GM12878 (cell line): ENCODE measurements at regions not wholly inside any gene's neighbourhood (a gene's known extent, or its start where the extent isn't known, plus 50 kb on each side); places are given as distances from the start of the nearest gene placed in this dataset.

Experiments used
- ATAC-seq: fragments of 200-7000 bp; cut with Tn5 transposase; 3 replicates; pipeline ENCODE4 v1.9.1; 2020; ENCODE audit warnings: mild to moderate bottlenecking, moderate library complexity
- BruUV-seq: library from RNA; stranded (reverse); fragments of 400-500 nt; replicated peaks from 2 replicates; lab custom pipeline; 2021; lab: Mats Ljungman, UMichigan
- CTCF ChIA-PET: fragments of 300-600 bp; sonication (Branson Sonifier 250); formaldehyde crosslinking; extraction: SDS; loops from one replicate; lab custom pipeline; 2021; ENCODE audit warnings: inconsistent platforms; lab: Yijun Ruan, JAX
- POLR2A ChIA-PET: fragments of 350-600 bp; formaldehyde crosslinking; extraction: SDS; loops from one replicate; lab custom pipeline; 2021; ENCODE audit warnings: inconsistent platforms; lab: Charles Lee
- RAD21 ChIA-PET: fragments of 300-600 bp; sonication (Branson Sonifier 250); formaldehyde crosslinking; loops from one replicate; lab custom pipeline; 2023; ENCODE audit warnings: antibody characterized with exemption; ENCODE audit not compliant: unreplicated experiment; lab: Charles Lee
- SMC1A ChIA-PET: fragments of 300-600 bp; sonication (Branson Sonifier 250); formaldehyde crosslinking; loops from one replicate; lab custom pipeline; 2023; ENCODE audit not compliant: unreplicated experiment, uncharacterized antibody; lab: Charles Lee
- DNase-seq: peaks from one replicate; pipeline ENCODE4 v3.0.0-alpha.2; 2011; ENCODE audit warnings: low read depth, low spot score
- FAIRE-seq: peaks from 3 replicates; lab custom pipeline; 2011; peaks lifted over from hg19 to GRCh38; lab: Jason Lieb, UNC
- H2AFZ ChIP-seq: 2 replicates; pipeline ENCODE4 v1.6.0; 2011; ENCODE audit warnings: low read depth, low read length, control low read depth; ENCODE audit not compliant: control insufficient read depth
- H3K27ac ChIP-seq: 2 replicates; pipeline ENCODE4 v1.5.1; 2011; ENCODE audit warnings: control low read depth; ENCODE audit not compliant: control insufficient read depth, insufficient read depth
- H3K27me3 ChIP-seq, 2 experiments: replicated peaks in 1 of 2; 2 replicates each; pipeline versions ENCODE4 v1.6.0 to v1.6.1; 2011; ENCODE audit warnings: low read length in 1 of 2; ENCODE audit not compliant: control insufficient read depth in 2 of 2, insufficient read depth in 2 of 2
- H3K36me3 ChIP-seq, 2 experiments: 2 replicates each; pipeline ENCODE4 v1.5.1; 2011; ENCODE audit warnings: low read length in 1 of 2; ENCODE audit not compliant: control insufficient read depth in 2 of 2, insufficient read depth in 2 of 2
- H3K4me1 ChIP-seq: 2 replicates; pipeline ENCODE4 v1.6.1; 2011; ENCODE audit warnings: mild to moderate bottlenecking, low read length, moderate library complexity, mixed read lengths; ENCODE audit not compliant: control insufficient read depth, insufficient read depth
- H3K4me2 ChIP-seq: 2 replicates; pipeline ENCODE4 v1.6.0; 2011; ENCODE audit warnings: control low read depth; ENCODE audit not compliant: control insufficient read depth, insufficient read depth
- H3K4me3 ChIP-seq: fragments of 200-600 bp; sonication (generic); 2 replicates; pipeline ENCODE4 v1.5.1; 2016
- H3K79me2 ChIP-seq: 2 replicates; pipeline ENCODE4 v1.6.0; 2011; ENCODE audit warnings: low read length; ENCODE audit not compliant: control insufficient read depth, insufficient read depth
- H3K9ac ChIP-seq: 2 replicates; pipeline ENCODE4 v1.8.0; 2011; ENCODE audit warnings: low read length, control low read depth, mixed read lengths; ENCODE audit not compliant: control insufficient read depth, insufficient read depth
- H3K9me3 ChIP-seq: replicated peaks from 3 replicates; pipeline ENCODE4 v1.5.1; 2011; ENCODE audit warnings: mild to moderate bottlenecking, low read length; ENCODE audit not compliant: control insufficient read depth, insufficient read depth
- H4K20me1 ChIP-seq: 2 replicates; pipeline ENCODE4 v1.6.0; 2011; ENCODE audit not compliant: control insufficient read depth, insufficient read depth
- BHLHE40 ChIP-seq, 2 experiments: fragments of 450-650 bp in 1 of 2; IDR thresholded peaks; 2 replicates each; pipeline ENCODE4 v1.6.1; 2011 to 2017; ENCODE audit warnings: low read depth in 2 of 2, borderline replicate concordance in 1 of 2, improper control_type of control experiment in 1 of 2, low read length in 1 of 2, mild to moderate bottlenecking in 1 of 2
- EED ChIP-seq: sonication (generic); IDR thresholded peaks from 2 replicates; pipeline ENCODE4 v1.6.1; 2016; ENCODE audit warnings: antibody characterized with exemption, low read depth
- IKZF1 ChIP-seq: fragments of 450-650 bp; conservative IDR thresholded peaks from 2 replicates; pipeline ENCODE4 v1.6.1; 2017; ENCODE audit warnings: antibody characterized with exemption, mild to moderate bottlenecking
- LARP7 ChIP-seq: fragments of 450-650 bp; IDR thresholded peaks from 2 replicates; pipeline ENCODE4 v1.6.1; 2017; ENCODE audit warnings: mild to moderate bottlenecking
- NFXL1 ChIP-seq: fragments of 450-650 bp; IDR thresholded peaks from 2 replicates; pipeline ENCODE4 v1.6.1; 2017; ENCODE audit warnings: antibody characterized with exemption, mild to moderate bottlenecking, borderline replicate concordance
- NR2C1 ChIP-seq: fragments of 450-650 bp; IDR thresholded peaks from 2 replicates; pipeline ENCODE4 v1.6.1; 2017; ENCODE audit warnings: antibody characterized with exemption, mild to moderate bottlenecking, moderate library complexity
- POLR2AphosphoS5 ChIP-seq: IDR thresholded peaks from 2 replicates; pipeline ENCODE4 v1.6.1; 2011; ENCODE audit warnings: mild to moderate bottlenecking, low read length, inconsistent platforms
- TAF1 ChIP-seq: IDR thresholded peaks from 2 replicates; pipeline ENCODE4 v1.6.1; 2011; ENCODE audit warnings: mild to moderate bottlenecking, low read depth, low read length, borderline replicate concordance
- ZBED1 ChIP-seq: IDR thresholded peaks from 2 replicates; pipeline ENCODE4 v1.6.1; 2016; ENCODE audit warnings: borderline replicate concordance
- WGBS: methylation state at CpG from one replicate; pipeline ENCODE4 v1.1.6; 2016; ENCODE audit warnings: low lambda C conversion rate; ENCODE audit not compliant: insufficient replicate concordance, insufficient coverage; ENCODE audit errors: missing lambda C conversion rate; 5-methylcytosine and 5-hydroxymethylcytosine counted together
- in situ Hi-C: fragments of 300-500 bp; cut with MboI; formaldehyde crosslinking; loops from 9 replicates; pipeline ENCODE4 v1.14.3; 2018; ENCODE audit warnings: mixed read lengths
- intact Hi-C: fragments of 100-400 bp; cut with micrococcal nuclease; formaldehyde crosslinking; loops from one replicate; pipeline ENCODE4 v1.14.2; 2022; ENCODE audit not compliant: unreplicated experiment
- TF ChIP-seq, protein P1 (sequence below): fragments of 450-650 bp; IDR thresholded peaks from 2 replicates; pipeline ENCODE4 v1.6.1; 2017; ENCODE audit warnings: mild to moderate bottlenecking
- TF ChIP-seq, protein P2 (sequence below): fragments of 450-650 bp; conservative IDR thresholded peaks from 2 replicates; pipeline ENCODE4 v1.6.1; 2017; ENCODE audit warnings: mild to moderate bottlenecking, moderate library complexity
- TF ChIP-seq, protein P3 (sequence below): fragments of 450-650 bp; formaldehyde crosslinking; IDR thresholded peaks from 2 replicates; pipeline ENCODE4 v1.4.0; 2020; ENCODE audit warnings: mild to moderate bottlenecking, moderate library complexity
- TF ChIP-seq, protein P4 (sequence below): fragments of 150-350 bp; IDR thresholded peaks from 2 replicates; pipeline ENCODE4 v1.6.1; 2016; ENCODE audit warnings: low read depth, low read length

DNA sequence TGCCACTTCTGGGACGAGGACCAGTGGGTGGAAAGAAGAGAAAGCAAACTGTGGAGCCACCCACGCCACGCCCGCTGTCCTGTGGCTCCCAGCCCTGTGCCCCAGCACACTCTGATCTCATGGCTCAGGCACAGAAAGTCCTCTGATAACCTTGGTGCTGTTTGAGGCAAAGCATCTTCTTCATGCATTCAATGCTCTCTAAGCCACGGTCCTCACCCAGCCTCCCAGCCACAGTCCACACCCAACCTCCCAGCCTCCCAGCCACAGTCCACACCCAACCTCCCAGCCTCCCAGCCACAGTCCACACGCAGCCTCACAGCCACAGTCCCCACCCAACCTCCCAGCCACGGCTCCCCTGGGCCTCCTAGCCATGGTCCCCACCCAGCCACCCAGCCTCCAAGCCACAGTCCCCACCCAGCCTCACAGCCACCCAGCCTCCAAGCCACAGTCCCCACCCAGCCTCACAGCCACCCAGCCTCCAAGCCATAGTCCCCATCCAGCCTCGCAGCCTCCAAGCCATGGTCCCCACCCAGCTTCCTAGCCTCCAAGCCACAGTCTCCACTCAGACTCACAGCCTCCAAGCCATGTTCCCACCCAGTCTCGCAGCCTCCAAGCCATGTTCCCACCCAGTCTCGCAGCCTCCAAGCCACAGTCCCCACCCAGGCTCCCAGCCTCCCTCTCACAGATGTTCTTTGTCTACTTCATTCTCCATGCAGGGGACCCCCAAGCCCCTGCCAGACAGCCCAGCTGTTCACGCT, 74.9 kb downstream of the SOX1 start:
- FAIRE-seq (no peak), ATAC-seq (no peak), DNase-seq (no peak)
- Histone ChIP-seq H2AFZ (no peak overlapping the region), H3K79me2 (no peaks in the 10 kb centered on the region), H3K27me3 (no peaks in the 10 kb centered on the region), H3K36me3 (no peaks in the 10 kb centered on the region), H3K4me3 (no peak overlapping the region), H3K9ac (no peak overlapping the region), H3K9me3 (no peaks in the 10 kb centered on the region), H3K4me2 (no peak overlapping the region), H4K20me1 (no peaks in the 10 kb centered on the region), H3K27ac (no peak overlapping the region), H3K4me1 (no peaks in the 10 kb centered on the region)
- CTCF ChIA-PET, result no interaction called here
- WGBS, result 24% methylated on average over 10 of the region's 11 CpGs
- in situ Hi-C loops (no loop called here), intact Hi-C loops (no loop called here)
- SMC1A ChIA-PET, result no interaction called here
- RAD21 ChIA-PET, result no interaction called here
- POLR2A ChIA-PET, result no interaction called here
- no TSS peak for BruUV-seq
- no peak for TF ChIP-seq ZBED1
- TF ChIP-seq NR2C1, result no peak
- TF ChIP-seq BHLHE40 (IDR thresholded peaks at IDR 0.05; ENCODE audit: borderline replicate concordance in 1 of 2, low read depth in 2 of 2, low read length in 1 of 2), result no peak
- TF ChIP-seq, protein P1, sequence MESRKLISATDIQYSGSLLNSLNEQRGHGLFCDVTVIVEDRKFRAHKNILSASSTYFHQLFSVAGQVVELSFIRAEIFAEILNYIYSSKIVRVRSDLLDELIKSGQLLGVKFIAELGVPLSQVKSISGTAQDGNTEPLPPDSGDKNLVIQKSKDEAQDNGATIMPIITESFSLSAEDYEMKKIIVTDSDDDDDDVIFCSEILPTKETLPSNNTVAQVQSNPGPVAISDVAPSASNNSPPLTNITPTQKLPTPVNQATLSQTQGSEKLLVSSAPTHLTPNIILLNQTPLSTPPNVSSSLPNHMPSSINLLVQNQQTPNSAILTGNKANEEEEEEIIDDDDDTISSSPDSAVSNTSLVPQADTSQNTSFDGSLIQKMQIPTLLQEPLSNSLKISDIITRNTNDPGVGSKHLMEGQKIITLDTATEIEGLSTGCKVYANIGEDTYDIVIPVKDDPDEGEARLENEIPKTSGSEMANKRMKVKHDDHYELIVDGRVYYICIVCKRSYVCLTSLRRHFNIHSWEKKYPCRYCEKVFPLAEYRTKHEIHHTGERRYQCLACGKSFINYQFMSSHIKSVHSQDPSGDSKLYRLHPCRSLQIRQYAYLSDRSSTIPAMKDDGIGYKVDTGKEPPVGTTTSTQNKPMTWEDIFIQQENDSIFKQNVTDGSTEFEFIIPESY, result no peak
- TF ChIP-seq IKZF1, result no peak
- TF ChIP-seq POLR2AphosphoS5, result no peak
- TF ChIP-seq, protein P2, sequence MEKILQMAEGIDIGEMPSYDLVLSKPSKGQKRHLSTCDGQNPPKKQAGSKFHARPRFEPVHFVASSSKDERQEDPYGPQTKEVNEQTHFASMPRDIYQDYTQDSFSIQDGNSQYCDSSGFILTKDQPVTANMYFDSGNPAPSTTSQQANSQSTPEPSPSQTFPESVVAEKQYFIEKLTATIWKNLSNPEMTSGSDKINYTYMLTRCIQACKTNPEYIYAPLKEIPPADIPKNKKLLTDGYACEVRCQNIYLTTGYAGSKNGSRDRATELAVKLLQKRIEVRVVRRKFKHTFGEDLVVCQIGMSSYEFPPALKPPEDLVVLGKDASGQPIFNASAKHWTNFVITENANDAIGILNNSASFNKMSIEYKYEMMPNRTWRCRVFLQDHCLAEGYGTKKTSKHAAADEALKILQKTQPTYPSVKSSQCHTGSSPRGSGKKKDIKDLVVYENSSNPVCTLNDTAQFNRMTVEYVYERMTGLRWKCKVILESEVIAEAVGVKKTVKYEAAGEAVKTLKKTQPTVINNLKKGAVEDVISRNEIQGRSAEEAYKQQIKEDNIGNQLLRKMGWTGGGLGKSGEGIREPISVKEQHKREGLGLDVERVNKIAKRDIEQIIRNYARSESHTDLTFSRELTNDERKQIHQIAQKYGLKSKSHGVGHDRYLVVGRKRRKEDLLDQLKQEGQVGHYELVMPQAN, result no peak
- TF ChIP-seq, protein P3, sequence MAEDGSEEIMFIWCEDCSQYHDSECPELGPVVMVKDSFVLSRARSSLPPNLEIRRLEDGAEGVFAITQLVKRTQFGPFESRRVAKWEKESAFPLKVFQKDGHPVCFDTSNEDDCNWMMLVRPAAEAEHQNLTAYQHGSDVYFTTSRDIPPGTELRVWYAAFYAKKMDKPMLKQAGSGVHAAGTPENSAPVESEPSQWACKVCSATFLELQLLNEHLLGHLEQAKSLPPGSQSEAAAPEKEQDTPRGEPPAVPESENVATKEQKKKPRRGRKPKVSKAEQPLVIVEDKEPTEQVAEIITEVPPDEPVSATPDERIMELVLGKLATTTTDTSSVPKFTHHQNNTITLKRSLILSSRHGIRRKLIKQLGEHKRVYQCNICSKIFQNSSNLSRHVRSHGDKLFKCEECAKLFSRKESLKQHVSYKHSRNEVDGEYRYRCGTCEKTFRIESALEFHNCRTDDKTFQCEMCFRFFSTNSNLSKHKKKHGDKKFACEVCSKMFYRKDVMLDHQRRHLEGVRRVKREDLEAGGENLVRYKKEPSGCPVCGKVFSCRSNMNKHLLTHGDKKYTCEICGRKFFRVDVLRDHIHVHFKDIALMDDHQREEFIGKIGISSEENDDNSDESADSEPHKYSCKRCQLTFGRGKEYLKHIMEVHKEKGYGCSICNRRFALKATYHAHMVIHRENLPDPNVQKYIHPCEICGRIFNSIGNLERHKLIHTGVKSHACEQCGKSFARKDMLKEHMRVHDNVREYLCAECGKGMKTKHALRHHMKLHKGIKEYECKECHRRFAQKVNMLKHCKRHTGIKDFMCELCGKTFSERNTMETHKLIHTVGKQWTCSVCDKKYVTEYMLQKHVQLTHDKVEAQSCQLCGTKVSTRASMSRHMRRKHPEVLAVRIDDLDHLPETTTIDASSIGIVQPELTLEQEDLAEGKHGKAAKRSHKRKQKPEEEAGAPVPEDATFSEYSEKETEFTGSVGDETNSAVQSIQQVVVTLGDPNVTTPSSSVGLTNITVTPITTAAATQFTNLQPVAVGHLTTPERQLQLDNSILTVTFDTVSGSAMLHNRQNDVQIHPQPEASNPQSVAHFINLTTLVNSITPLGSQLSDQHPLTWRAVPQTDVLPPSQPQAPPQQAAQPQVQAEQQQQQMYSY, result no peak
- no peak for TF ChIP-seq NFXL1
- no peak for TF ChIP-seq TAF1
- no peak for TF ChIP-seq EED
- no peak for TF ChIP-seq LARP7
- TF ChIP-seq, protein P4, sequence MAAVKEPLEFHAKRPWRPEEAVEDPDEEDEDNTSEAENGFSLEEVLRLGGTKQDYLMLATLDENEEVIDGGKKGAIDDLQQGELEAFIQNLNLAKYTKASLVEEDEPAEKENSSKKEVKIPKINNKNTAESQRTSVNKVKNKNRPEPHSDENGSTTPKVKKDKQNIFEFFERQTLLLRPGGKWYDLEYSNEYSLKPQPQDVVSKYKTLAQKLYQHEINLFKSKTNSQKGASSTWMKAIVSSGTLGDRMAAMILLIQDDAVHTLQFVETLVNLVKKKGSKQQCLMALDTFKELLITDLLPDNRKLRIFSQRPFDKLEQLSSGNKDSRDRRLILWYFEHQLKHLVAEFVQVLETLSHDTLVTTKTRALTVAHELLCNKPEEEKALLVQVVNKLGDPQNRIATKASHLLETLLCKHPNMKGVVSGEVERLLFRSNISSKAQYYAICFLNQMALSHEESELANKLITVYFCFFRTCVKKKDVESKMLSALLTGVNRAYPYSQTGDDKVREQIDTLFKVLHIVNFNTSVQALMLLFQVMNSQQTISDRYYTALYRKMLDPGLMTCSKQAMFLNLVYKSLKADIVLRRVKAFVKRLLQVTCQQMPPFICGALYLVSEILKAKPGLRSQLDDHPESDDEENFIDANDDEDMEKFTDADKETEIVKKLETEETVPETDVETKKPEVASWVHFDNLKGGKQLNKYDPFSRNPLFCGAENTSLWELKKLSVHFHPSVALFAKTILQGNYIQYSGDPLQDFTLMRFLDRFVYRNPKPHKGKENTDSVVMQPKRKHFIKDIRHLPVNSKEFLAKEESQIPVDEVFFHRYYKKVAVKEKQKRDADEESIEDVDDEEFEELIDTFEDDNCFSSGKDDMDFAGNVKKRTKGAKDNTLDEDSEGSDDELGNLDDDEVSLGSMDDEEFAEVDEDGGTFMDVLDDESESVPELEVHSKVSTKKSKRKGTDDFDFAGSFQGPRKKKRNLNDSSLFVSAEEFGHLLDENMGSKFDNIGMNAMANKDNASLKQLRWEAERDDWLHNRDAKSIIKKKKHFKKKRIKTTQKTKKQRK, result no peak
